ENCODE measurements at regions not wholly inside any gene's neighbourhood (a gene's known extent, or its start where the extent isn't known, plus 50 kb on each side); places are given as distances from the start of the nearest gene placed in this dataset.

DNA sequence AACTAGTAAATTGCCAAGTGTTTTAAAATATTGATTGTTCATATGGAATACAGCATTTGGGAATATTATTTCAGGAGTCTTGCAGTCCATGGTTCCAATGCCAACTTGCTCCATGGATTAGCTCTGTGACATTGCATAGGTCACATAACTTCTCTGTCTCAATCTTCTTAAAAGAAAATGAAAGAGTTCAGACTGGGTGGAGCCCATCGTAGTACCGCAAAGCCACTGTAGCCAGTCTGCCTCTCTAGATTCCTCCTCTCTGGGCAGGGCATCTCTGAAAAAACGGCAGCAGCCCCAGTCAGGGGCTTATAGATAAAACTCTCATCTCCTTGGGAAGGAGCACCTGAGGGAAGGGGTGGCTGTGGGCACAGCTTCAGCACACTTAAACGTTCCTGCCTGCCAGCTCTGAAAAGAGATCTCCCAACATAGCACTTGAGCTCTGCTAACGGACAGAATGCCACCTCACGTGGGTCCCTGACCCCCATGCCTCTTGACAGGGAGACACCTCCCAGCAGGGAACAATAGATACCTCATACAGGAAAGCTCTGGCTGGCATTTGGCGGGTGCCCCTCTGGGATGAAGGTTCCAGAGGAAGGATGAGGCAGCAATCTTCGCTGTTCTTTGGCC lies 168.8 kb upstream of the CNTN4 start:
- Mint-ChIP-seq H3K27me3 (no peaks in the 10 kb centered on the region), H3K36me3 (peaks cover 10% of the 10 kb centered on the region), H3K9me3 (peaks cover 25% of the 10 kb centered on the region), H3K4me1 (ENCODE audit: low read depth in 2 of 2) (no peaks in the 10 kb centered on the region), H3K27ac (no peak overlapping the region), H3K4me3 (no peak overlapping the region)
- ATAC-seq (no peak), DNase-seq (ENCODE audit: low spot score) (no peak)

DNA sequence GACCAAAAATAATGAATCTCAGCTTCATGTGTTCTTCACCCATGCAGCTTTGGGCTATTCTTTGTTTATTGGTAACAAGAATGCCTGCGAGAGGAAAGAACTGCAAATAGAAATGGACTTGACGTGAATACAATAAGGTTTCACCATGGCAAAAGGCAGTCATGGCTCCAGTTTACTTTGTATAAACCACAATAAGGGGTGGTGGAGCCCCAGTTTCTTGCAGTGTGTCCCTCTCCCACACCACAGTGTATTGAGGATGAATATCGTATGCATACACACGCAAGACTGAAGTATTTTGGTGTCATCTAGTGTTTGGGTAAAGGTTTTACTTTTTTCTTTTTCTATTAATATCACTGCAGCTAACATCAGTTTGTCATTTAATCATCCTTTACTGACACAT lies 159.7 kb upstream of the CNTN4 start:
- Mint-ChIP-seq H3K27me3 (no peaks in the 10 kb centered on the region), H3K4me3 (no peak overlapping the region), H3K9me3 (peaks cover 11% of the 10 kb centered on the region), H3K36me3 (no peaks in the 10 kb centered on the region), H3K4me1 (ENCODE audit: low read depth in 2 of 2) (no peaks in the 10 kb centered on the region), H3K27ac (no peak overlapping the region)
- no peak for ATAC-seq
- no peak for DNase-seq (ENCODE audit: low spot score)

DNA sequence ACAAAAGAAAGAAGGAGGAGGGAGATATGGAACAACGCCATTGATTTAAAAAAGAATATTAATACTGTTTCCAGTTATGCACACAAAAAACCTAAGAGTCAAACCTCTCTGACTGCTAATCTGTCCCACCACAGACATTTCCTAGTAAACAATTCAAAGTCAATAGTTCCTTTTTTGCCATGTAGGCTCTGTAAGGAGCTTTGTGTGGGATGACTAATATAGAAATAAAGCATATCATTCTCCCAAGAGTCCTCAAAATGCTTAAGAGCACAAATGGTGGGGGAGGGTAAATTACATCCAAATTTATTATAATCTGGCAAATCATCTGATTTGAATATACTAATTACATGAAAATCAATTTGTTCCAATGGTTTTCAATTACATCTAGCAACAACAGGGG lies 155.9 kb upstream of the CNTN4 start:
- no peaks in the 10 kb centered on the region for H3K36me3 Mint-ChIP-seq
- no peaks in the 10 kb centered on the region for H3K4me1 Mint-ChIP-seq (ENCODE audit: low read depth in 2 of 2)
- no peak for ATAC-seq

DNA sequence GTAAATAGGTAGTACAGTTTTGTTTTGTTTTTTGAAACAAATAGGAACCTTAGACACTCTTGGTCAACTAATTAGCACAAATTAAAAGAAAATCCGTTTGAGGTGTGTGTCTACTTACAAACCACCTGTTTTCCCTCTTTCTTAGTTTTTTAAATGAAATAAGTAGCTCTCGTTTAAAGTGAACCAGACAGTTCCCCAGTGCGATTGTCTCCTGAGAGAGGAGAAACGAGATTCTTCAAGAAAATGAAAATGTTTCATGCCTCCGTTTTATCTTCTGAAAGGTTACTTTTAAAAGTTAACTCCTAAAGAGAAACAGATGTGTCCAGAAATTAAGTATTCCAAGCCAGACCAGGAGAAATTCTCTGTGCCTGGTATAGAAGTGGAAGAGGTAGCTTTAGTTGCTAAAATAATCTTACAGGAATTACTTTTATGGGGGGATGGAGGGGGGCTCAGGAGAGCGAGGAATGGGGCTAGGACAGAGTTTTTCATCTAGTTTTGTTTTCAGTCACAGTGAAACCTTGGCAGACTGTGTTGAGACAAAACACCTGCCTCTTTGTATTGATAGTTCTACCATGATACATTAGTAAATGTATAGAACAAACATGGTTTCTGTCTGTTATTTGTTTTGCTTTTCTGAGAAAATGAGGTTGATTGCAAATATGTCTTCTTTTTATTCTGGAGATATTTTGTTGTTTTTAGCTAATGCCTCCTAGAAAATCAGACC lies 155.1 kb upstream of the CNTN4 start:
- no peak overlapping the region for H3K27ac Mint-ChIP-seq

More for the DNA sequence above, 155.9 kb upstream of the CNTN4 start:
- no peak for DNase-seq (ENCODE audit: low spot score)
- H3K9me3 Mint-ChIP-seq, result peaks cover 16% of the 10 kb centered on the region
- no peak overlapping the region for H3K4me3 Mint-ChIP-seq
- no peak overlapping the region for H3K27ac Mint-ChIP-seq
- no peaks in the 10 kb centered on the region for H3K27me3 Mint-ChIP-seq

DNA sequence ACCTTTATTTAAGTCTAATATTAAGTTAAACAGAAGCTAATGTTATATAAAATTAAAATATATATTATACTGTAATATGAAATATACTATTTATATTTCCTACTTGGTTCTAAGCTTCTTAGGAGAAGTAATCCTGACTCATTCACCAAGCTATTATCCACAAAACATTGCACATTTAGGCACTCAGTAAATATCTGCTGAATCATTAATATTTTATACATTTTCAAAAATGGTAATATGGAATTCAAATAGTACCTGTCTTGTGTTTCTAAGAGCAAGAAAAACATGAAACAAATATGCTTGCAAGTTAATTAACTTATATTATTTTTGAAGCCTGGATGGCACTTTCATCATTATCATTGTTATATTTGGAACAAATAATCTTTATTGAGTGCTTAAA lies 153.0 kb upstream of the CNTN4 start:
- Mint-ChIP-seq H3K27me3 (no peaks in the 10 kb centered on the region), H3K4me1 (ENCODE audit: low read depth in 2 of 2) (no peaks in the 10 kb centered on the region), H3K9me3 (peaks cover 22% of the 10 kb centered on the region), H3K36me3 (no peaks in the 10 kb centered on the region), H3K27ac (no peak overlapping the region), H3K4me3 (no peak overlapping the region)
- no peak for DNase-seq (ENCODE audit: low spot score)
- no peak for ATAC-seq

More for the DNA sequence above, 155.1 kb upstream of the CNTN4 start:
- peaks cover 22% of the 10 kb centered on the region for H3K9me3 Mint-ChIP-seq
- H3K4me3 Mint-ChIP-seq, result no peak overlapping the region
- no peaks in the 10 kb centered on the region for H3K36me3 Mint-ChIP-seq
- no peaks in the 10 kb centered on the region for H3K4me1 Mint-ChIP-seq (ENCODE audit: low read depth in 2 of 2)
- no peaks in the 10 kb centered on the region for H3K27me3 Mint-ChIP-seq
- ATAC-seq, result no peak
- DNase-seq (ENCODE audit: low spot score), result no peak

DNA sequence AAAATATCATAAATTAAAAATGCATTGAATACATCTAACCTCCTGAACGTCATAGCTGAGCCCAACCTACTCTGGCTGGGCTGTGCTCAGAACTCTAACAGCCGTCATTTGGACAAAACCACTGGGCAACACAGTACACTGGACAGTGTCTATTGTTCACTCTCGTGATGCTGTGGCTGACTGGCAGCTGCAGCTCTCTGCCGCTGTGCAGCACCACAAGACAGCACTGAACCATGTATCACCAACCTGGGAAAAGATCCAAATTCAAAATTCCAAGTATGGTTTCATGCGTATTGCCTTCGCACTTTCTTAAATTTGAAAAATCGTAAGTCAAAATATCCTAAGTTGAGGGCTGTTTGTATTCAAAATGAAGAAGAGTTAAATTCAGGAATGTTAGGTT lies 145.1 kb upstream of the CNTN4 start:
- H3K9me3 Mint-ChIP-seq, result peaks cover 7% of the 10 kb centered on the region
- H3K4me3 Mint-ChIP-seq, result no peak overlapping the region
- no peaks in the 10 kb centered on the region for H3K27me3 Mint-ChIP-seq
- H3K36me3 Mint-ChIP-seq, result no peaks in the 10 kb centered on the region
- H3K4me1 Mint-ChIP-seq (ENCODE audit: low read depth in 2 of 2), result no peaks in the 10 kb centered on the region
- no peak overlapping the region for H3K27ac Mint-ChIP-seq
- ATAC-seq (no peak), DNase-seq (ENCODE audit: low spot score) (no peak)

DNA sequence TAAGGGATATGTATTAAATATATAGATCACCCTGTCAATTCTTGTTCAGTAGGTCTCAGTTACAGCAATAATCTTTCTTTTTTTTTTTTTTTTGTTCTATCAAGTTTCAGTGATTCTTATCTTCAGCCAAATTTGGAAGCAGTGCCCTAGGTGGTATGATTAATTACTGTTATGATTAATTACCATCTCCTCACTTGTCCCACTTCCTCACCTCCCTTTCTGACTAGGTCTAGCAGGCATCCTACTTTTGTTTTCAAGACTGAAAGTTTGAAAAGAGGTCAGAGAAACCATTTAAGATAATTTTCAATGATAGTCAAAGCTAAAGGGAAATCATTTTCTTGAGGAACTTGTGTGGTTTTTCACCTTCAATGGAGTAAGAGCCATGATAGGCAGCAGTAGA lies 144.0 kb upstream of the CNTN4 start:
- H3K4me1 Mint-ChIP-seq (ENCODE audit: low read depth in 2 of 2), result no peaks in the 10 kb centered on the region
- no peak for DNase-seq (ENCODE audit: low spot score)
- H3K4me3 Mint-ChIP-seq, result no peak overlapping the region
- H3K27me3 Mint-ChIP-seq, result no peaks in the 10 kb centered on the region
- no peaks in the 10 kb centered on the region for H3K36me3 Mint-ChIP-seq
- ATAC-seq, result no peak
- H3K9me3 Mint-ChIP-seq, result peaks cover 3% of the 10 kb centered on the region
- H3K27ac Mint-ChIP-seq, result no peak overlapping the region

DNA sequence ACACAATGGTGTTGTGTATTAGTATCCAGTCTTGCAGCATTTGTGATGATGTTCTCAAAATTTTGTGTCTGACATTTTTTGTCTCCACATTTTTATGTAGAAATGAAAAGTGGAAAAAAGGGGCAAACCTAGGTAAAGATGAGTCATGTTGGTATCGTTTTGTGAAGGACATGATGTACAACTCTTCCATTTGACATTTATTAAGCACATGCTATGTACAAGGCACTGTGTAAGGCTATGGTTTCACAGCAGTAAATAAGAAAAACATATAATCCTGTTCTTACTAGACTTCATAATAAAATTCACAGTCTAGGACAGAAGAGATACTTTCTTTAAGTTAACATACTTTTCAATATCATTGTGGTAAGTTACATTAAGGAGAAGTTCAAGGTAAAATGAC lies 143.5 kb upstream of the CNTN4 start:
- Mint-ChIP-seq H3K27me3 (no peaks in the 10 kb centered on the region), H3K4me3 (no peak overlapping the region), H3K9me3 (peaks cover 3% of the 10 kb centered on the region), H3K27ac (no peak overlapping the region), H3K36me3 (no peaks in the 10 kb centered on the region), H3K4me1 (ENCODE audit: low read depth in 2 of 2) (no peaks in the 10 kb centered on the region)
- no peak for DNase-seq (ENCODE audit: low spot score)
- ATAC-seq, result no peak

DNA sequence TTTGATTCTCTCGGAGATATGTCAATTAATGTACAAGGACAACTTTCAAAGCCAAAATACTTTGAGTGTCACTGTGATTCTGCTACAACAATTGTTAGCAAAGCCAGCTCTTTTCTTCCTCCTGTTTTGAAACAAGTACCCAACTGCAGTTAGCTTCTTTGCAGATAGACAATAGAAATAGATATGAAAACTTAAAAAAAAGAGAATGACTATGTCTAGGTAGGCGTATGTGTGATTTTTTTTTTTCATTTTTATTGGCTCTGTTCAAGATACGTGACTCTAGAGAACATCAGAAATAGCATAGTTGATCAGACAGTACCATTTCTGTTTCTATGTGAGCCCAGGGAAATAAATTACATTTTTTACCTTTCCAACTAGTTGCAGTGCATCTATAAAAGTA lies 142.9 kb upstream of the CNTN4 start:
- Mint-ChIP-seq H3K27me3 (no peaks in the 10 kb centered on the region), H3K27ac (no peak overlapping the region), H3K9me3 (peaks cover 3% of the 10 kb centered on the region), H3K4me1 (ENCODE audit: low read depth in 2 of 2) (no peaks in the 10 kb centered on the region), H3K36me3 (no peaks in the 10 kb centered on the region), H3K4me3 (no peak overlapping the region)
- DNase-seq (ENCODE audit: low spot score) (no peak), ATAC-seq (no peak)

DNA sequence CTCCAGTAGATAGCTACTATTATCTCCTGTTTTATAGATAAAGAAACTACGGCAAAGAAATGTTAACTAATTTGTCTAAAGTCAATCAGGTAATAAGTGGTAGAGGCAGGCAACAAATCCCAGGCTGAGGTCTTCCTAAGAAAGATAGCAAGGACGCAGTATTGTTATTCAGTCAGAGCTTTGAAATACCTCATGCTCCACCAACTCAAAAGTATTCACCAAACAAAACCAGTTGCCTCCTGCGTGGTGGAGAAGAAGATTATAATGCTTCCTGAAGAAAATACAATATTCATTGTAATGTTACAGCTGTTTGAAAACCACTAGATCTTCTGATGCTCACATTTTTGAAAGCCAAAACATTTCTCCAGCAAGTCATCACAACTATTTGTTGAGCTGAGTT lies 138.2 kb upstream of the CNTN4 start:
- Mint-ChIP-seq H3K36me3 (no peaks in the 10 kb centered on the region), H3K9me3 (peaks cover 8% of the 10 kb centered on the region), H3K4me1 (ENCODE audit: low read depth in 2 of 2) (no peaks in the 10 kb centered on the region), H3K4me3 (no peak overlapping the region), H3K27me3 (no peaks in the 10 kb centered on the region), H3K27ac (no peak overlapping the region)
- ATAC-seq, result no peak
- DNase-seq (ENCODE audit: low spot score), result no peak

DNA sequence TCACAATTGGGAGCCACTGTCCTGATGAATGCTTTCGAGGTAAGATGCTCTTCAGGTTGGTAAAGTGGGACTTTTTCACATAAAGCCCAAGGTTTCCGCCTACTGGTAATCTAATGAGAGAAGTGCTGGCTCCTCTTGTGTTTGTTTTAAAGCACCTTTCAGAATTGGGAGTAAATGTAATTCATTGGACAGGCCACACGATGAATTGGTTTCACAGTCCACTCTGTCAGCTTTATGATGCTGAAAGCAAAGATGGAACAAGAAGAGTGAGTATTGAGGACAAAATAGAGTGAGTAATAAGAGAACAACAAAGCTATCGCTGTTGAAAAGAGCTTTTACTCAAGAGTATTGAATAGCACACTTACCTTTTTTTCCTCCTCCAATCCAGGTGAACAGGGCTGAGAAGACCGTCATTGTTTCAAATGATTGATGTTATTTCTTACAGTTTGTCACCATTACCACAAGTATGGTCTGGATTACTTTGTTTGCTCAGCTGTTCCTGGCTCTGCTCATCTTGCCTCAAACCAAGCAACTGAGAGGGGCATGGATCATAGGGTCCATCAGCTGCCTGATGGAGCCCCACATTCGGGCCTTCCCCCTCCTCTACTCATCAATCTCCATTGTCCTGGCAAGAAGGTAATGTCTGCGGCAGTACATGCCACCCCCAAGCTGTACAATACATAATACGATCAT lies 136.1 kb upstream of the CNTN4 start:
- Mint-ChIP-seq H3K4me3 (no peak overlapping the region), H3K4me1 (ENCODE audit: low read depth in 2 of 2) (no peaks in the 10 kb centered on the region)
- ATAC-seq, result no peak

DNA sequence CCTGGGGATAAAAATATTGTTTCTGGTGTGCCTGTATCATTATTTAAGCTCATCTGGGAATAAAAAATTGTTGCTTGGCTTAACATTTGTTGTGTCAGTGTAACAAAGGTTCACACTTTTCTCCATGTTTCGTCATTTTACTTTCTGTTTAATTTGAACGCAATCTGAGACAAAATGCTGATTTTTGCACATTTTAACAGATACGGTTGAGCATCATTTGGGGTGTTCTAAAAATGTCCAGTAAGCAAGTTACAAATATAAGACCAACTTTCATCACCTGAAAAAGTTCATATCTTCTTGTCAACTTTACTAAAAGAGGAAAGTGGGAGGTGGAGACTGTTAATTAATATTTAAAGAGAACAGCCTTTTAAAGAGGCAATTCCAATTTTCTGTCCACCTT lies 134.8 kb upstream of the CNTN4 start:
- H3K36me3 Mint-ChIP-seq, result no peaks in the 10 kb centered on the region
- no peaks in the 10 kb centered on the region for H3K27me3 Mint-ChIP-seq
- no peak overlapping the region for H3K4me3 Mint-ChIP-seq
- peaks cover 5% of the 10 kb centered on the region for H3K9me3 Mint-ChIP-seq
- H3K27ac Mint-ChIP-seq, result no peak overlapping the region
- H3K4me1 Mint-ChIP-seq (ENCODE audit: low read depth in 2 of 2), result no peaks in the 10 kb centered on the region
- DNase-seq (ENCODE audit: low spot score) (no peak), ATAC-seq (no peak)

More for the DNA sequence above, 136.1 kb upstream of the CNTN4 start:
- H3K27ac Mint-ChIP-seq, result no peak overlapping the region
- H3K9me3 Mint-ChIP-seq, result peaks cover 5% of the 10 kb centered on the region
- no peak for DNase-seq (ENCODE audit: low spot score)
- H3K36me3 Mint-ChIP-seq, result no peaks in the 10 kb centered on the region
- H3K27me3 Mint-ChIP-seq, result no peaks in the 10 kb centered on the region

DNA sequence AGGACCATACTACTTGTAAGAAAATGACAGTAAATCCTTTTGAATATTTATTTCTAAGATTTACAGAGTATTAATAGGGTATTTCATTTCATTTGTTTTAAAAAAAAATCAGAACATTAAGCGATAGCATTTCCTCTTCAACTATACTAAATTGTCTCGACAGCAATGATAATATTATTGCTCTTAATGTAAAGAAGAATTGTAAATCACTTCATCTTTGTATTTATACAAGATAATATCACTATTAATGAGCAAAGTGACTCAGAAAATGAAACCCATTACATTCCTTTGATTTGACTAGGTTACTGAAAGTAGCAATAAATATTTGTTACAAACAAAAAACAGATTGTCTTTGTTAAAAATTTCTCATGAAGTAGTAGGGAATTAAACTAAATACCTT lies 131.1 kb upstream of the CNTN4 start:
- H3K4me3 Mint-ChIP-seq, result no peak overlapping the region
- no peaks in the 10 kb centered on the region for H3K4me1 Mint-ChIP-seq (ENCODE audit: low read depth in 2 of 2)
- DNase-seq (ENCODE audit: low spot score) (no peak), ATAC-seq (no peak)
- H3K9me3 Mint-ChIP-seq, result peaks cover 3% of the 10 kb centered on the region
- peaks cover 4% of the 10 kb centered on the region for H3K36me3 Mint-ChIP-seq
- no peaks in the 10 kb centered on the region for H3K27me3 Mint-ChIP-seq
- no peak overlapping the region for H3K27ac Mint-ChIP-seq

DNA sequence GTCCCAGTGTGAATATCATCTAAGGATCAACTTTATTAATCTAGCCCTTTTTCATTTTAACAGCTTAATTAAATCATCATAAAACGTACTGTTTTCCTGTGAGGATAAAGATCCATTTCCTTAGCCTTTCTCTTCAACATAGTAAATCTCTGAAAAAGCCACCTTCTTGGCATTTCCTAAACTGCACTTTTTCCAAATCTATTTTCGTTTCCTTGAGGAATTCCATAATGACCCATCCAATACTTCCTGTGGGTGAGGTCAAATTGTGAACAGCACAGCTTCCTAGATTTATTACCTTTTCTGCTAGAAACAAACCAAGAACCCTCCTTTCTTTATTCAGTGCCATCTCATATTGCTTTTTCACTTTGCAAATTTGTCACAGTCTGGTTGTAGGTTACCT lies 129.4 kb upstream of the CNTN4 start:
- Mint-ChIP-seq H3K27ac (no peak overlapping the region), H3K9me3 (peaks cover 3% of the 10 kb centered on the region), H3K27me3 (no peaks in the 10 kb centered on the region), H3K36me3 (peaks cover 4% of the 10 kb centered on the region), H3K4me3 (no peak overlapping the region), H3K4me1 (ENCODE audit: low read depth in 2 of 2) (no peaks in the 10 kb centered on the region)
- DNase-seq (ENCODE audit: low spot score) (no peak), ATAC-seq (no peak)

All from natural killer cell treated with Interleukin-12 subunit alpha and Interleukin-12 subunit beta and Interleukin-15 and Interleukin-18, amount 100 ng/mL, for 72 hours (primary cell).